GM23338 (cell line): ENCODE measurements at regions not wholly inside any gene's neighbourhood (a gene's known extent, or its start where the extent isn't known, plus 50 kb on each side); places are given as distances from the start of the nearest gene placed in this dataset.

Experiments used
- ATAC-seq: fragments of 200-7000 bp; cut with Tn5 transposase; 3 replicates; pipeline ENCODE4 v1.9.1; 2020
- DNase-seq: peaks from one replicate; pipeline ENCODE4 v3.0.0-alpha.2; 2015; ENCODE audit warnings: low spot score
- H2AFZ ChIP-seq: fragments of 200-600 bp; sonication (generic); 2 replicates; pipeline ENCODE4 v1.8.0; 2016; ENCODE audit warnings: antibody characterized with exemption, mild to moderate bottlenecking, moderate library complexity
- H3F3A ChIP-seq: fragments of 200-600 bp; sonication (generic); replicated peaks from 2 replicates; pipeline ENCODE4 v1.8.0; 2017; ENCODE audit warnings: antibody characterized with exemption, mixed run types, low read depth
- H3K27ac ChIP-seq: fragments of 200-600 bp; sonication (generic); 2 replicates; pipeline ENCODE4 v1.6.1; 2016; ENCODE audit warnings: low read depth
- H3K27me3 ChIP-seq: fragments of 200-600 bp; sonication (generic); 2 replicates; pipeline ENCODE4 v1.8.0; 2016; ENCODE audit warnings: mild to moderate bottlenecking, mixed run types, moderate library complexity; ENCODE audit not compliant: insufficient read depth
- H3K36me3 ChIP-seq: fragments of 200-600 bp; sonication (generic); 2 replicates; pipeline ENCODE4 v1.8.0; 2016; ENCODE audit warnings: mild to moderate bottlenecking; ENCODE audit not compliant: insufficient read depth
- H3K4me1 ChIP-seq: fragments of 200-600 bp; sonication (generic); 2 replicates; pipeline ENCODE4 v1.8.0; 2016; ENCODE audit warnings: mild to moderate bottlenecking, moderate library complexity; ENCODE audit not compliant: insufficient read depth
- H3K4me2 ChIP-seq: fragments of 200-600 bp; sonication (generic); 2 replicates; pipeline ENCODE4 v1.7.1; 2017; ENCODE audit warnings: mixed run types
- H3K4me3 ChIP-seq: fragments of 200-600 bp; sonication (generic); 2 replicates; pipeline ENCODE4 v1.6.1; 2016; ENCODE audit warnings: mixed run types
- H3K79me2 ChIP-seq: fragments of 200-600 bp; sonication (generic); replicated peaks from 2 replicates; pipeline ENCODE4 v1.8.0; 2017; ENCODE audit warnings: mild to moderate bottlenecking; ENCODE audit not compliant: insufficient read depth
- H3K9me2 ChIP-seq: fragments of 200-600 bp; sonication (generic); 2 replicates; pipeline ENCODE4 v1.8.0; 2017; ENCODE audit not compliant: insufficient read depth
- H4K20me1 ChIP-seq: fragments of 200-600 bp; sonication (generic); replicated peaks from 2 replicates; pipeline ENCODE4 v1.8.0; 2017; ENCODE audit warnings: mild to moderate bottlenecking; ENCODE audit not compliant: insufficient read depth
- H3K27ac Mint-ChIP-seq: 2 replicates; pipeline ENCODE4 v1.8.0; 2020; ENCODE audit warnings: inconsistent platforms, mild to moderate bottlenecking, moderate library complexity, mixed read lengths
- H3K27me3 Mint-ChIP-seq: 3 replicates; pipeline ENCODE4 v1.8.0; 2022; ENCODE audit warnings: low read depth, mild to moderate bottlenecking, moderate library complexity, mixed read lengths, inconsistent platforms; ENCODE audit not compliant: insufficient read depth, poor library complexity
- H3K36me3 Mint-ChIP-seq: 3 replicates; pipeline ENCODE4 v1.8.0; 2021; ENCODE audit warnings: low read depth, mild to moderate bottlenecking, inconsistent platforms, moderate library complexity, mixed read lengths
- H3K4me1 Mint-ChIP-seq: 3 replicates; pipeline ENCODE4 v1.8.0; 2020; ENCODE audit warnings: mild to moderate bottlenecking, inconsistent platforms, mixed read lengths
- H3K4me3 Mint-ChIP-seq: 3 replicates; pipeline ENCODE4 v1.8.0; 2021; ENCODE audit warnings: moderate library complexity, mild to moderate bottlenecking, inconsistent platforms, mixed read lengths
- H3K9me3 Mint-ChIP-seq: 3 replicates; pipeline ENCODE4 v1.8.0; 2020; ENCODE audit warnings: moderate library complexity, mild to moderate bottlenecking, inconsistent platforms, mixed read lengths
- CREB1 ChIP-seq: fragments of 250-450 bp; sonication (Bioruptor Pico); IDR thresholded peaks from 2 replicates; pipeline ENCODE4 v1.5.0; 2020; ENCODE audit warnings: low read depth, mild to moderate bottlenecking, moderate library complexity
- ETS1 ChIP-seq: IDR thresholded peaks from 2 replicates; pipeline ENCODE4 v1.6.1; 2016; ENCODE audit warnings: antibody characterized with exemption
- EZH2 ChIP-seq: fragments of 200-600 bp; sonication (generic); IDR thresholded peaks from one replicate; pipeline ENCODE4 v1.8.0; 2017; ENCODE audit warnings: antibody characterized with exemption, mild to moderate bottlenecking, low read depth; ENCODE audit not compliant: unreplicated experiment
- EZH2phosphoT487 ChIP-seq: fragments of 200-600 bp; sonication (generic); IDR thresholded peaks from one replicate; pipeline ENCODE4 v1.8.1; 2018; ENCODE audit warnings: antibody characterized with exemption; ENCODE audit not compliant: unreplicated experiment
- JUNB ChIP-seq: IDR thresholded peaks from one replicate; pipeline ENCODE4 v1.6.1; 2016; ENCODE audit warnings: antibody characterized with exemption; ENCODE audit not compliant: unreplicated experiment
- NANOG ChIP-seq: IDR thresholded peaks from 2 replicates; pipeline ENCODE4 v1.6.1; 2016; ENCODE audit warnings: antibody characterized with exemption, borderline replicate concordance
- POLR2AphosphoS5 ChIP-seq: IDR thresholded peaks from 2 replicates; pipeline ENCODE4 v1.6.1; 2016; ENCODE audit warnings: antibody characterized with exemption, low read depth
- REST ChIP-seq: IDR thresholded peaks from one replicate; pipeline ENCODE4 v1.6.1; 2018; ENCODE audit warnings: antibody characterized with exemption; ENCODE audit not compliant: unreplicated experiment
- ZNF114 ChIP-seq: fragments of 250-450 bp; sonication (Bioruptor Pico); IDR thresholded peaks from 2 replicates; pipeline ENCODE4 v1.5.0; 2020; ENCODE audit warnings: mild to moderate bottlenecking, moderate library complexity
- ZNF331 ChIP-seq: fragments of 250-450 bp; sonication (Bioruptor Pico); IDR thresholded peaks from 2 replicates; pipeline ENCODE4 v1.5.0; 2020; ENCODE audit warnings: low read depth, mild to moderate bottlenecking, moderate library complexity
- ZNF462 ChIP-seq: fragments of 250-450 bp; sonication (Bioruptor Pico); IDR thresholded peaks from 2 replicates; pipeline ENCODE4 v1.5.0; 2020; ENCODE audit warnings: mild to moderate bottlenecking, moderate library complexity

DNA sequence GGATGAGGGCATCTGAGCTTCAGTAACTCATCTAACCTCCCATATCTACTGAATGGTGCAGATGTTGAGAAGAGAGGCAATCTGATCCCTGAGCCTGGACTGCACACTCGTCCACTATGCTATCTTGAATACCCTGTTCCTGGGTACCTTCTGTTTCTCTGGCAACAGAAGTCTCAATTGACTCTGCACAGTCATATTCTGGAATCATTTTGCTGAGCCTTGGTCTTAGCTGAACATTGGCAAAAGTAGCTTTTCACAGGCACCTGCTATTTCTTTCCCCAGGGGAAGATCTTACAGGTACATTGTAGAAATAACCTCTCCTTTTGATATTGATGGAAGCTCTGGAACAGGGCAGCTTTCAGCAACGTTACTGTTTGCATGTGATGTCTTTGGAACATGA is 161.5 kb upstream of the GPR101 start:
- no peak overlapping the region for H3K4me3 ChIP-seq
- Mint-ChIP-seq H3K4me3 (no peak overlapping the region), H3K36me3 (no peaks in the 10 kb centered on the region), H3K4me1 (no peaks in the 10 kb centered on the region), H3K27me3 (peaks cover 2% of the 10 kb centered on the region), H3K27ac (no peak overlapping the region), H3K9me3 (no peaks in the 10 kb centered on the region; the same call in 2 of the 3 replicates)
- DNase-seq (no peak), ATAC-seq (no peak)
- H3K4me1 ChIP-seq = no peaks in the 10 kb centered on the region
- H4K20me1 ChIP-seq = no peaks in the 10 kb centered on the region
- H3K4me2 ChIP-seq = no peak overlapping the region
- no peaks in the 10 kb centered on the region for H3K27me3 ChIP-seq
- no peak overlapping the region for H2AFZ ChIP-seq
- no peak overlapping the region for H3K27ac ChIP-seq
- H3F3A ChIP-seq = no peaks in the 10 kb centered on the region
- no peaks in the 10 kb centered on the region for H3K79me2 ChIP-seq
- no peak for TF ChIP-seq REST
- no peak for TF ChIP-seq EZH2
- no peak for TF ChIP-seq ZNF462
- no peak for TF ChIP-seq ZNF114 (CRISPR knock-in tag)
- no peak for TF ChIP-seq CREB1
- TF ChIP-seq ZNF331 (CRISPR knock-in tag) = no peak
- no peak for TF ChIP-seq POLR2AphosphoS5
- TF ChIP-seq EZH2phosphoT487 = no peak
- no peak for TF ChIP-seq NANOG
- no peak for TF ChIP-seq JUNB
- no peak for TF ChIP-seq ETS1
- H3K9me2 ChIP-seq = no peaks in the 10 kb centered on the region
- no peaks in the 10 kb centered on the region for H3K36me3 ChIP-seq
